ENCODE measurements at regions not wholly inside any gene's neighbourhood (a gene's known extent, or its start where the extent isn't known, plus 50 kb on each side); places are given as distances from the start of the nearest gene placed in this dataset.

DNA sequence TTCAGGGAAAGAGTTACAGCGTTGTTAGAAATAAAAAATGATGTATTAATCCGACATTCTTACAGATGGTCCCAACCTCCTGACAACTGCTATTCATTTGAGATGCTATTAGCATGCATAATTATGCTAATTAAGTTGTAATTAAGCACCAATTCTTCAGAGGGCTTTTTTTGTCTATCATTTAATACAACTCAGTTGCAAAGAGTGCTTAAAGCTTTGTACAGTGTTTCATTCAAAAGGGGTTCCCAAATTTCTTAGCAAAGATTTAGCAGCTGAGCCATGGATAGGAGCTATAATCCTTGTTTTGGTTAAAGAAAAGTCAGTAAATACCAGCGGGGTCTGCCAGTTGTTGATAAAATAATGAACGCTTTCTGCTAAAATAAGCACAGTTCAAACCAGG lies 150.7 kb upstream of the DYNLRB2 start:
- TF ChIP-seq GATA3 (IDR thresholded peaks at IDR 0.05; ENCODE audit: low read depth, low read length) (no peak), GATA2 (IDR thresholded peaks at IDR 0.05; ENCODE audit: low read depth, low read length) (no peak)
